Muscle of leg (tissue), 3 donors: ENCODE measurements at regions not wholly inside any gene's neighbourhood (a gene's known extent, or its start where the extent isn't known, plus 50 kb on each side); places are given as distances from the start of the nearest gene placed in this dataset.

ENCODE experiments used
- DNase-seq: peaks from one replicate; pipeline ENCODE4 v3.0.0; 2013
- H3K27ac ChIP-seq: one replicate; pipeline ENCODE4 v1.5.1; 2013; ENCODE audit warnings: mild to moderate bottlenecking, low read length, control low read depth
- H3K27me3 ChIP-seq: one replicate; pipeline ENCODE4 v1.6.1; 2013; ENCODE audit warnings: low read length; ENCODE audit not compliant: control insufficient read depth, insufficient read depth
- H3K36me3 ChIP-seq: one replicate; pipeline ENCODE4 v1.6.1; 2013; ENCODE audit warnings: low read length; ENCODE audit not compliant: control insufficient read depth, insufficient read depth
- H3K4me1 ChIP-seq: one replicate; pipeline ENCODE4 v1.6.1; 2013; ENCODE audit warnings: low read length; ENCODE audit not compliant: control insufficient read depth, insufficient read depth
- H3K4me3 ChIP-seq: one replicate; pipeline ENCODE4 v1.5.1; 2013; ENCODE audit warnings: low read length, control low read depth
- H3K9me3 ChIP-seq: replicated peaks from 2 replicates; pipeline ENCODE4 v1.6.1; 2013; ENCODE audit warnings: low read depth, low read length; ENCODE audit not compliant: control insufficient read depth
- WGBS: methylation state at CpG from one replicate; pipeline ENCODE4 v1.1.5; 2013; ENCODE audit warnings: missing lambda C conversion rate; ENCODE audit not compliant: insufficient coverage; 5-methylcytosine and 5-hydroxymethylcytosine counted together

- Histone ChIP-seq H3K4me3 (no peak overlapping the region), H3K27ac (no peak overlapping the region), H3K9me3 (no peaks in the 10 kb centered on the region), H3K27me3 (peaks cover 20% of the 10 kb centered on the region), H3K36me3 (no peaks in the 10 kb centered on the region), H3K4me1 (peaks cover 2% of the 10 kb centered on the region)
- DNase-seq = no peak
- WGBS = 52% methylated on average over 3 of the region's 6 CpGs
Observed at GRCh38 chr2:60071490-60071831, 482.0 kb downstream of the BCL11A start.

- no CpG with 5 or more reads among the region's 5 CpGs for WGBS
- H3K4me1 ChIP-seq = peaks cover 2% of the 10 kb centered on the region
Observed at GRCh38 chr2:60070736-60071489, 482.5 kb downstream of the BCL11A start.

GRCh38 chr2:60070196-60070595, 483.3 kb downstream of the BCL11A start:
- Histone ChIP-seq H3K27ac (no peak overlapping the region), H3K4me3 (no peak overlapping the region), H3K9me3 (no peaks in the 10 kb centered on the region), H3K4me1 (peaks cover 2% of the 10 kb centered on the region), H3K36me3 (no peaks in the 10 kb centered on the region), H3K27me3 (peaks cover 20% of the 10 kb centered on the region)
- WGBS = 100% methylated on average over 1 of the region's 5 CpGs
- DNase-seq = no peak

More at GRCh38 chr2:60070736-60071489, 482.5 kb downstream of the BCL11A start:
- Histone ChIP-seq H3K9me3 (no peaks in the 10 kb centered on the region), H3K36me3 (no peaks in the 10 kb centered on the region), H3K27me3 (peaks cover 20% of the 10 kb centered on the region), H3K4me3 (no peak overlapping the region), H3K27ac (no peak overlapping the region)
- peak; percentile 10 for DNase-seq

GRCh38 chr2:60068755-60069154, 484.7 kb downstream of the BCL11A start:
- WGBS = 30% methylated on average over 2 of the region's 4 CpGs

GRCh38 chr2:60067006-60067405, 486.4 kb downstream of the BCL11A start:
- H3K36me3 ChIP-seq = no peaks in the 10 kb centered on the region
- no peaks in the 10 kb centered on the region for H3K9me3 ChIP-seq
- H3K4me1 ChIP-seq = peaks cover 2% of the 10 kb centered on the region
- DNase-seq = no peak
- H3K27ac ChIP-seq = no peak overlapping the region
- H3K27me3 ChIP-seq = peaks cover 12% of the 10 kb centered on the region
- no CpG with 5 or more reads among the region's 3 CpGs for WGBS
- no peak overlapping the region for H3K4me3 ChIP-seq

More at GRCh38 chr2:60068755-60069154, 484.7 kb downstream of the BCL11A start:
- H3K9me3 ChIP-seq = no peaks in the 10 kb centered on the region
- peaks cover 20% of the 10 kb centered on the region for H3K27me3 ChIP-seq
- no peak overlapping the region for H3K4me3 ChIP-seq
- no peak for DNase-seq
- H3K36me3 ChIP-seq = no peaks in the 10 kb centered on the region
- H3K27ac ChIP-seq = no peak overlapping the region
- peaks cover 2% of the 10 kb centered on the region for H3K4me1 ChIP-seq

- H3K9me3 ChIP-seq = no peaks in the 10 kb centered on the region
- peaks cover 6% of the 10 kb centered on the region for H3K27me3 ChIP-seq
- no peak overlapping the region for H3K27ac ChIP-seq
- H3K36me3 ChIP-seq = no peaks in the 10 kb centered on the region
- no peak for DNase-seq
- no peak overlapping the region for H3K4me3 ChIP-seq
- H3K4me1 ChIP-seq = no peaks in the 10 kb centered on the region
- WGBS = no CpG with 5 or more reads among the region's 6 CpGs
Observed at GRCh38 chr2:60066096-60066839, 487.2 kb downstream of the BCL11A start.

GRCh38 chr2:60064687-60065389, 488.6 kb downstream of the BCL11A start:
- H3K27ac ChIP-seq = no peak overlapping the region
- peaks cover 6% of the 10 kb centered on the region for H3K27me3 ChIP-seq
- DNase-seq = peak; percentile 6
- no peaks in the 10 kb centered on the region for H3K36me3 ChIP-seq
- WGBS = 37% methylated on average over 5 of the region's 7 CpGs
- H3K4me1 ChIP-seq = no peaks in the 10 kb centered on the region
- H3K4me3 ChIP-seq = no peak overlapping the region
- no peaks in the 10 kb centered on the region for H3K9me3 ChIP-seq

- H3K9me3 ChIP-seq = no peaks in the 10 kb centered on the region
- no peak overlapping the region for H3K27ac ChIP-seq
- no CpG with 5 or more reads among the region's 6 CpGs for WGBS
- DNase-seq = no peak
- H3K27me3 ChIP-seq = no peaks in the 10 kb centered on the region
- H3K4me1 ChIP-seq = peaks cover 2% of the 10 kb centered on the region
- no peaks in the 10 kb centered on the region for H3K36me3 ChIP-seq
- H3K4me3 ChIP-seq = no peak overlapping the region
Observed at GRCh38 chr2:60058781-60059180, 494.7 kb downstream of the BCL11A start.

GRCh38 chr2:60054571-60055340, 498.7 kb downstream of the BCL11A start:
- Histone ChIP-seq H3K4me1 (peaks cover 2% of the 10 kb centered on the region), H3K4me3 (no peak overlapping the region), H3K36me3 (no peaks in the 10 kb centered on the region), H3K27me3 (peaks cover 13% of the 10 kb centered on the region), H3K9me3 (no peaks in the 10 kb centered on the region), H3K27ac (no peak overlapping the region)
- WGBS = 27% methylated on average over 3 of the region's 6 CpGs
- peak; percentile 63 for DNase-seq
